ENCODE measurements at regions not wholly inside any gene's neighbourhood (a gene's known extent, or its start where the extent isn't known, plus 50 kb on each side); places are given as distances from the start of the nearest gene placed in this dataset.

- no peak for TF ChIP-seq YY1 (IDR thresholded peaks at IDR 0.05; ENCODE audit: insufficient read depth, insufficient read length)
- TF ChIP-seq ZNF274 (IDR thresholded peaks at IDR 0.05; ENCODE audit: low read depth, low read length) = no peak
- TF ChIP-seq SUZ12 (IDR thresholded peaks at IDR 0.05; ENCODE audit: extremely low read depth, insufficient read depth, insufficient read length) = no peak
Measured at GRCh38 chr6:138593909-138594757, 94.8 kb upstream of the NHSL1 start.

Data from NT2/D1 (cell line).